Left lung (tissue), 4 donors: ENCODE measurements at regions not wholly inside any gene's neighbourhood (a gene's known extent, or its start where the extent isn't known, plus 50 kb on each side); places are given as distances from the start of the nearest gene placed in this dataset.

Source experiments
- ATAC-seq: fragments of 200-7000 bp; cut with Tn5 transposase; one replicate; pipeline ENCODE4 v1.9.1; 2020; ENCODE audit warnings: moderate library complexity
- DNase-seq, 4 donors: peaks; one replicate each; pipeline ENCODE4 v3.0.0-alpha.2; 2013 to 2020
- H3K27ac ChIP-seq, 2 donors: fragments of 200-600 bp; sonication (generic) in 1 of 2; one replicate each; pipeline versions ENCODE4 v1.5.0 to v1.8.0; 2020 to 2021
- H3K27me3 ChIP-seq, 2 donors: fragments of 200-600 bp; sonication (generic) in 1 of 2; one replicate each; pipeline versions ENCODE4 v1.5.0 to v1.8.0; 2020 to 2021
- H3K36me3 ChIP-seq, 2 donors: fragments of 200-600 bp; sonication (generic) in 1 of 2; one replicate each; pipeline versions ENCODE4 v1.5.0 to v1.8.0; 2020 to 2021
- H3K4me1 ChIP-seq, 2 donors: fragments of 200-600 bp; one replicate each; pipeline ENCODE4 v1.8.0; 2021
- H3K4me3 ChIP-seq, 2 donors: fragments of 200-600 bp; sonication (generic) in 1 of 2; one replicate each; pipeline versions ENCODE4 v1.5.0 to v1.8.0; 2020 to 2021; ENCODE audit warnings: mild to moderate bottlenecking in 1 of 2
- H3K9me3 ChIP-seq, 2 donors: fragments of 200-600 bp; sonication (generic) in 1 of 2; one replicate each; pipeline versions ENCODE4 v1.5.0 to v1.8.0; 2020 to 2021
- CTCF ChIP-seq, 2 donors: fragments of 200-600 bp; sonication (generic) in 1 of 2; IDR thresholded peaks; one replicate each; pipeline versions ENCODE4 v1.5.0 to v1.8.0; 2021; ENCODE audit warnings: antibody characterized with exemption in 2 of 2
- intact Hi-C, 2 donors: fragments of 100-400 bp; cut with DNase I; formaldehyde crosslinking; loops; one replicate each; pipeline versions ENCODE4 v1.11.2 to v1.14.2; 2022
- donor health status: DM: no; HTN: yes; CAD: no.
- donor health status: DM: no; HTN: no; CAD: no.

DNA sequence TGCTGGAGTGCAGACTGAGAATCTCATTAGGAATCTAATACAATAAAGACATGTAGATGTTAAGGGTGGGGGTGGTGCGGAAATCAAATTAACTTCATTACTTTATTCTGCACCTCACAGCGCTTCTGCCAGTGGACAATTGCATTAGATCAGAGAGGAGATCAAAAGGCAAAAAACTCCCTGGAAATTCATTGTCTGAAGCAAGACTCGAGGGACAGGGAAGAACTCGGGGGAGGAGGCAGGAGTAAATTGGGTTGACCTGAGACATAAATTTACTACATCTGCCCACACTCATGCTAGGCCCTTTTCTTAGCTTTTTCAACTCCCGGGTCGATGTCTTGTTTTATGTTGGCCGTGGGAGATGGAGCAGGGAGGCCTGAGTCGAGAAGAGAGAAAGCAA is 315.4 kb downstream of the SPATA17 start:
- intact Hi-C loops: no loop called here
- H3K27ac ChIP-seq: no peak overlapping the region
- no peaks in the 10 kb centered on the region for H3K4me1 ChIP-seq
- no peak for DNase-seq
- ATAC-seq: no peak
- no peaks in the 10 kb centered on the region for H3K9me3 ChIP-seq
- no peak overlapping the region for H3K4me3 ChIP-seq
- H3K36me3 ChIP-seq: no peaks in the 10 kb centered on the region
- TF ChIP-seq CTCF (IDR thresholded peaks at IDR 0.05): no peak
- H3K27me3 ChIP-seq: no peaks in the 10 kb centered on the region

GRCh38 chr1:217948741-217949140 is 317.6 kb downstream of the SPATA17 start:
- Histone ChIP-seq H3K27me3 (no peaks in the 10 kb centered on the region), H3K4me3 (no peak overlapping the region), H3K4me1 (no peaks in the 10 kb centered on the region), H3K9me3 (peaks cover 0 to 2% of the 10 kb centered on the region in 2 donors), H3K27ac (no peak overlapping the region), H3K36me3 (no peaks in the 10 kb centered on the region)
- DNase-seq (no peak), ATAC-seq (no peak)
- intact Hi-C loops: no loop called here
- TF ChIP-seq CTCF (IDR thresholded peaks at IDR 0.05): no peak

GRCh38 chr1:217953330-217953729 is 322.2 kb downstream of the SPATA17 start:
- TF ChIP-seq CTCF (IDR thresholded peaks at IDR 0.05): no peak
- ATAC-seq (no peak), DNase-seq (no peak)
- intact Hi-C loops: no loop called here
- peaks cover 0 to 14% of the 10 kb centered on the region in 2 donors for H3K9me3 ChIP-seq
- no peaks in the 10 kb centered on the region for H3K27me3 ChIP-seq
- H3K4me3 ChIP-seq: no peak overlapping the region
- no peak overlapping the region for H3K27ac ChIP-seq
- no peaks in the 10 kb centered on the region for H3K36me3 ChIP-seq
- H3K4me1 ChIP-seq: no peaks in the 10 kb centered on the region

- no peak for TF ChIP-seq CTCF (IDR thresholded peaks at IDR 0.05)
- Histone ChIP-seq H3K9me3 (peaks cover 0 to 16% of the 10 kb centered on the region in 2 donors), H3K27me3 (no peaks in the 10 kb centered on the region), H3K27ac (no peak overlapping the region), H3K4me3 (no peak overlapping the region), H3K36me3 (no peaks in the 10 kb centered on the region), H3K4me1 (no peaks in the 10 kb centered on the region)
- ATAC-seq (no peak), DNase-seq (no peak)
- intact Hi-C loops: no loop called here
These were observed 322.8 kb downstream of the SPATA17 start for GRCh38 chr1:217953922-217954321.

GRCh38 chr1:217955723-217956122 is 324.6 kb downstream of the SPATA17 start:
- Histone ChIP-seq H3K9me3 (peaks cover 0 to 27% of the 10 kb centered on the region in 2 donors), H3K27me3 (no peaks in the 10 kb centered on the region), H3K27ac (no peak overlapping the region), H3K4me3 (no peak overlapping the region), H3K4me1 (no peaks in the 10 kb centered on the region), H3K36me3 (no peaks in the 10 kb centered on the region)
- TF ChIP-seq CTCF (IDR thresholded peaks at IDR 0.05): no peak
- intact Hi-C loops: no loop called here
- ATAC-seq: no peak
- no peak for DNase-seq
